A549 (cell line): ENCODE measurements at regions not wholly inside any gene's neighbourhood (a gene's known extent, or its start where the extent isn't known, plus 50 kb on each side); places are given as distances from the start of the nearest gene placed in this dataset.
"Not testable (repeated sequence)": the region's sequence is repeated elsewhere in the genome, so short reads cannot be mapped to it uniquely, and the experiment has no call there.

Source experiments
- ATAC-seq, 2 experiments: fragments of 200-7000 bp in 1 of 2; fragments of >200 bp in 1 of 2; cut with Nextera tagmentation in 1 of 2; cut with Tn5 transposase in 1 of 2; 3 replicates each; pipeline versions ENCODE4 v1.8.0 to v1.9.1; 2018 to 2020; ENCODE audit warnings: mild to moderate bottlenecking in 1 of 2, moderate library complexity in 1 of 2
- CTCF ChIA-PET: fragments of 300-600 bp; sonication (Branson Sonifier 250); formaldehyde crosslinking; extraction: SDS; loops from one replicate; lab custom pipeline; 2021; ENCODE audit warnings: antibody characterized with exemption, inconsistent platforms; lab: Yijun Ruan, JAX
- POLR2A ChIA-PET: fragments of 350-600 bp; formaldehyde crosslinking; extraction: SDS; loops from one replicate; lab custom pipeline; 2021; ENCODE audit warnings: antibody characterized with exemption, inconsistent platforms; lab: Yijun Ruan, JAX
- DNase-seq, 2 experiments: peaks; one replicate each; pipeline versions ENCODE4 v3.0.0 to v3.0.0-alpha.2; 2011 to 2016; ENCODE audit warnings: low read depth in 1 of 2, low spot score in 1 of 2
- FAIRE-seq: peaks from 2 replicates; lab custom pipeline; 2011; peaks lifted over from hg19 to GRCh38; lab: Jason Lieb, UNC
- H3K27ac ChIP-seq, 2 experiments: fragments of >200 bp; sonication (Bioruptor Twin); formaldehyde crosslinking; 3 replicates each; pipeline ENCODE4 v1.5.1; 2016 to 2017
- H3K4me1 ChIP-seq: fragments of >200 bp; sonication (Bioruptor Twin); formaldehyde crosslinking; 3 replicates; pipeline ENCODE4 v1.6.1; 2016
- H3K4me2 ChIP-seq: fragments of >200 bp; sonication (Bioruptor Twin); formaldehyde crosslinking; 3 replicates; pipeline ENCODE4 v1.6.1; 2016
- H3K4me3 ChIP-seq: fragments of >200 bp; sonication (Bioruptor Twin); formaldehyde crosslinking; 3 replicates; pipeline ENCODE4 v1.5.1; 2016
- H3K9me3 ChIP-seq: fragments of >200 bp; sonication (Bioruptor Twin); formaldehyde crosslinking; 3 replicates; pipeline ENCODE4 v1.6.1; 2016
- CBX8 ChIP-seq: fragments of 200-600 bp; sonication (generic); IDR thresholded peaks from 2 replicates; pipeline ENCODE4 v1.6.1; 2016
- CEBPB ChIP-seq, 2 experiments: fragments of >200 bp in 1 of 2; sonication (Bioruptor Twin) in 1 of 2; formaldehyde crosslinking in 1 of 2; IDR thresholded peaks; 2 replicates each; pipeline ENCODE4 v1.6.1; 2012 to 2016
- EHMT2 ChIP-seq: fragments of 200-600 bp; sonication (generic); IDR thresholded peaks from 2 replicates; pipeline ENCODE4 v1.6.1; 2016; ENCODE audit warnings: antibody characterized with exemption, low read depth, mild to moderate bottlenecking, moderate library complexity
- EP300 ChIP-seq, 2 experiments: fragments of >200 bp; sonication (Bioruptor Twin); formaldehyde crosslinking; IDR thresholded peaks; 2 replicates in 1 of 2; 3 replicates in 1 of 2; pipeline ENCODE4 v1.6.1; 2016 to 2017
- FOSB ChIP-seq: fragments of 250-450 bp; sonication (Bioruptor Pico); IDR thresholded peaks from 2 replicates; pipeline ENCODE4 v1.5.0; 2020; ENCODE audit warnings: mild to moderate bottlenecking, moderate library complexity
- FOSL2 ChIP-seq, 2 experiments: fragments of 450-650 bp in 1 of 2; fragments of >200 bp in 1 of 2; sonication (Bioruptor Twin) in 1 of 2; formaldehyde crosslinking; IDR thresholded peaks; 2 replicates each; pipeline versions ENCODE4 v1.5.0 to v1.6.1; 2016 to 2020; ENCODE audit warnings: mild to moderate bottlenecking in 1 of 2, moderate library complexity in 1 of 2
- FOXS1 ChIP-seq: fragments of 250-450 bp; sonication (Bioruptor Pico); IDR thresholded peaks from 2 replicates; pipeline ENCODE4 v1.5.0; 2020; ENCODE audit warnings: mild to moderate bottlenecking, moderate library complexity
- GATA3 ChIP-seq: IDR thresholded peaks from 2 replicates; pipeline ENCODE4 v1.6.1; 2012; ENCODE audit warnings: borderline replicate concordance
- HEYL ChIP-seq: fragments of 250-450 bp; sonication (Bioruptor Pico); IDR thresholded peaks from 2 replicates; pipeline ENCODE4 v1.8.0; 2021; ENCODE audit warnings: mild to moderate bottlenecking, moderate library complexity
- JUN ChIP-seq, 2 experiments: fragments of >200 bp; sonication (Bioruptor Twin); formaldehyde crosslinking; IDR thresholded peaks; 2 replicates in 1 of 2; 3 replicates in 1 of 2; pipeline ENCODE4 v1.6.1; 2016 to 2017
- JUNB ChIP-seq: fragments of >200 bp; sonication (Bioruptor Twin); formaldehyde crosslinking; IDR thresholded peaks from 2 replicates; pipeline ENCODE4 v1.6.1; 2016
- MAZ ChIP-seq: fragments of 150-350 bp; IDR thresholded peaks from 2 replicates; pipeline ENCODE4 v1.6.1; 2014; ENCODE audit warnings: antibody characterized with exemption, low read depth, low read length, borderline replicate concordance
- POLR2A ChIP-seq: IDR thresholded peaks from 2 replicates; pipeline ENCODE4 v1.6.1; 2012; ENCODE audit warnings: mild to moderate bottlenecking, low read length
- POLR2AphosphoS2 ChIP-seq: conservative IDR thresholded peaks from 2 replicates; pipeline ENCODE4 v1.6.1; 2012; ENCODE audit warnings: low read length, improper control_type of control experiment, inconsistent platforms
- RAD21 ChIP-seq, 2 experiments: fragments of >200 bp in 1 of 2; sonication (Bioruptor Twin) in 1 of 2; formaldehyde crosslinking in 1 of 2; IDR thresholded peaks in 1 of 2; conservative IDR thresholded peaks in 1 of 2; 2 replicates in 1 of 2; 3 replicates in 1 of 2; pipeline ENCODE4 v1.6.1; 2012 to 2018; ENCODE audit warnings: inconsistent platforms in 1 of 2
- RNF2 ChIP-seq: fragments of 200-600 bp; sonication (generic); IDR thresholded peaks from 2 replicates; pipeline ENCODE4 v1.6.1; 2016; ENCODE audit warnings: low read depth, mild to moderate bottlenecking, antibody characterized with exemption, moderate library complexity, borderline replicate concordance
- SMC3 ChIP-seq: fragments of >200 bp; sonication (Bioruptor Twin); formaldehyde crosslinking; IDR thresholded peaks from 3 replicates; pipeline ENCODE4 v1.6.1; 2018; ENCODE audit warnings: inconsistent platforms
- TFCP2L1 ChIP-seq: fragments of 250-450 bp; sonication (Bioruptor Pico); IDR thresholded peaks from 2 replicates; pipeline ENCODE4 v1.5.0; 2021; ENCODE audit warnings: mild to moderate bottlenecking
- ZSCAN20 ChIP-seq: fragments of 250-450 bp; sonication (Bioruptor Pico); IDR thresholded peaks from 2 replicates; pipeline ENCODE4 v1.8.0; 2022; ENCODE audit warnings: mild to moderate bottlenecking, moderate library complexity
- WGBS: methylation state at CpG from one replicate; pipeline ENCODE4 v1.1.6; 2017; ENCODE audit errors: missing lambda C conversion rate; 5-methylcytosine and 5-hydroxymethylcytosine counted together
- TF ChIP-seq, protein P1 (sequence below): fragments of >200 bp; sonication (Bioruptor Twin); formaldehyde crosslinking; IDR thresholded peaks from 3 replicates; pipeline ENCODE4 v1.6.1; 2016
- TF ChIP-seq, protein P2 (sequence below): IDR thresholded peaks from 2 replicates; pipeline ENCODE4 v1.6.1; 2012

DNA sequence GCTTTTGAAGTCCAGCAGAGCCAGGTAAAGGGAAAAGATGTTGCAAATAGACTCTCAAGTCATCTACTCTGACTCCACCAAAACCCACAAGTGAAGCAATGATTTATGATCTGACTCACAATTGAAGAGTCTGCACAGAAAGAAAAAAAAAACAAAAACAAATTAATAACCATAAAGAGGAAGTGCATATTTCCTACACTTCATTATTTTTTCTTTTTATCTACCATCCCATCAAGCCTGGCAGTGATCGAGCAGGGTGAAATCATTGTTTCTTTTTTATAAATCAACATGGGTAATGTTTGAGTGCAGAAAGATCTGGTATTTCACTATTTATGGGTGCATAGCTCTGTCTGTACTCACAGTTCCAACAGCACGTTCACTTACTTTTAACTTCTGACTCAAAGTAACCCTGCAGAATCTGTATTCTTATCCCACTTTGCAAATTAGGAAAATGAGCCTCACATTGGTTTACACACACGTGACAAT lies 829.0 kb downstream of the TNS3 start:
- Histone ChIP-seq H3K4me2 (peak overlapping the region; percentile 38), H3K9me3 (no peaks in the 10 kb centered on the region), H3K4me1 (peaks cover 41% of the 10 kb centered on the region), H3K4me3 (no peak overlapping the region), H3K27ac (peak overlapping the region; percentile 77 to 79)
- FAIRE-seq (no peak), ATAC-seq (peak; percentile 65 to 74), DNase-seq (peak; percentile 34 to 54)
- TF ChIP-seq EHMT2 (no peak), FOSB (CRISPR knock-in tag) (no peak), POLR2AphosphoS2 (no peak), GATA3 (peak; percentile 95), HEYL (CRISPR knock-in tag) (no peak), JUNB (peak; percentile 94), ZSCAN20 (CRISPR knock-in tag) (no peak), TFCP2L1 (no peak), JUN (IDR thresholded peaks at IDR 0.05) (peak in 1 of 2 experiments; percentile 45; a peak in 1 of 5 replicates), POLR2A (no peak), EP300 (IDR thresholded peaks at IDR 0.05) (peak; percentile 70 to 78; a peak in 4 of 5 replicates), FOXS1 (CRISPR knock-in tag) (no peak), FOSL2 (IDR thresholded peaks at IDR 0.05) (peak; percentile 83), FOSL2 (CRISPR knock-in tag; IDR thresholded peaks at IDR 0.05) (0 out of 2 replicates have a peak, but pooled peaks have one; percentile 36), SMC3 (0 out of 3 replicates have a peak, but pooled peaks have one; percentile 19), CEBPB (IDR thresholded peaks at IDR 0.05) (peak; percentile 56 to 72; a peak in 3 of 4 replicates), CBX8 (no peak), RAD21 (conservative IDR thresholded peaks at IDR 0.05 in 1 of 2, IDR thresholded peaks at IDR 0.05 in 1 of 2) (peak; percentile 2 to 44; a peak in 2 of 5 replicates), MAZ (no peak), RNF2 (no peak)
- TF ChIP-seq, protein P1, sequence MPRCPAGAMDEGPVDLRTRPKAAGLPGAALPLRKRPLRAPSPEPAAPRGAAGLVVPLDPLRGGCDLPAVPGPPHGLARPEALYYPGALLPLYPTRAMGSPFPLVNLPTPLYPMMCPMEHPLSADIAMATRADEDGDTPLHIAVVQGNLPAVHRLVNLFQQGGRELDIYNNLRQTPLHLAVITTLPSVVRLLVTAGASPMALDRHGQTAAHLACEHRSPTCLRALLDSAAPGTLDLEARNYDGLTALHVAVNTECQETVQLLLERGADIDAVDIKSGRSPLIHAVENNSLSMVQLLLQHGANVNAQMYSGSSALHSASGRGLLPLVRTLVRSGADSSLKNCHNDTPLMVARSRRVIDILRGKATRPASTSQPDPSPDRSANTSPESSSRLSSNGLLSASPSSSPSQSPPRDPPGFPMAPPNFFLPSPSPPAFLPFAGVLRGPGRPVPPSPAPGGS: peak; percentile 63; the same call in 1 of the 3 replicates
- TF ChIP-seq, protein P2, sequence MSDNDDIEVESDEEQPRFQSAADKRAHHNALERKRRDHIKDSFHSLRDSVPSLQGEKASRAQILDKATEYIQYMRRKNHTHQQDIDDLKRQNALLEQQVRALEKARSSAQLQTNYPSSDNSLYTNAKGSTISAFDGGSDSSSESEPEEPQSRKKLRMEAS: no peak
- ChIA-PET POLR2A (interaction anchor here (0.8 kb wide), 1 partner anchor 832 kb away, joined by 3 read pairs; the partner anchor contains the start of gene IGFBP3), CTCF (no interaction called here)
- WGBS: 20% methylated on average over 3 of the region's 3 CpGs

DNA sequence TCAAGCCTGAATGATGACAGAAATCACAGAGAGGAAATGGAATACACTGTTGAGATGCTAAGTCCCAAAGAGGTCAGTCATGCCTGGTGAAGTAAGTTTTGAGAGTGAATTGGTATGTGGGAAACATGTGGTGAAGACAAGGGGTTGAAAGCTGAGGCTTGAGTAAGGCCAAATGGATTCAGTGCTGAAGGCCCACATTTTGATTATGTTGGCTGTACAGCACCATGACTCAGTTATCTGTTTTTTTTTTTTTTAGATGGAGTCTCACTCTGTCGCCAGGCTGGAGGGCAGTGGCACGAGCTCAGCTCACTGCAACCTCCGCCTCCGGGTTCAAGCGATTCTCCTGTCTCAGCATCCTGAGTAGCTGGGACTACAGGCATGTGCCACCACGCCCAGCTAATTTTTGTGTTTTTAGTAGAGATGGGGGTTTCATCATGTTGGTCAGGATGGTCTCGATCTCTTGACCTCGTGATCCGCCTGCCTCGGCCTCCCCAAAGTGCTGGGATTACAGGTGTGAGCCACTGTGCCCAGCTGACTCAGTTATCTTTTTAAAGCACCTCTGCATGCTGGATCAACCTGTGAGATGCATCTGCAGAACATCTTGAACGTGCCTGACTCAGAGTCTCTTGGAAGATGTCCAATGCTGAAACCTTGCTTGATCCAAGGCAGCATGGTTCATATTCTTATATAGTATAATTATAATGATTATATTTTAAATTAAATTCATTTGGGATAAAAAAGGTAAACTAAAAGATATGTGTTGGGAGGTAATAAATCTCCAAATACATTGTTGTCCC lies 829.8 kb downstream of the TNS3 start:
- DNase-seq, ATAC-seq, FAIRE-seq: not testable (repeated sequence)

DNA sequence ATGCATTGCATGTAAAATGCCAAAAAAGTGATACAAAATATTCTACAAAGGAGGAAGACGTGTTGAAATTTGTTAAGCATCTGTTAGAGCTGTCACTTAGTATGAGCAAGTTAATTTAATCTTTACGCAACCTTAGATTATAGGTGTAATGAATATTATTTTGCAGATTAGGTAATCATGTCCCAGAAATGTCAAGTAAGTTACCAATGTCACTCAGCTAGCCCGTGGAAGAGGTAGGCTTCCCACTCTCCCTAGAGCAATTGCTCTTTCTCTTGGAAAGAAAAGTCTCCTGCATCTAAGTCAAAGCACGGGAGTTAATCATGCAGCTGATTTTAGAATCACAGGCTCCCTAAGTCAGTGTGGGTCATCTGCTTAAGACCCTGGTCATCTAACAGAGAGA lies 830.4 kb upstream of the IGFBP3 start:
- CTCF ChIA-PET: no interaction called here
- Histone ChIP-seq H3K4me1 (peaks cover 41% of the 10 kb centered on the region), H3K4me3 (no peak overlapping the region), H3K9me3 (no peaks in the 10 kb centered on the region), H3K27ac (peak overlapping the region; percentile 77 to 79)
- FAIRE-seq: no peak
- no peak for DNase-seq
- POLR2A ChIA-PET: no interaction called here
- WGBS: 71% methylated on average over 4 of the region's 4 CpGs
- no peak for ATAC-seq
- no peak for TF ChIP-seq EP300 (IDR thresholded peaks at IDR 0.05)
- TF ChIP-seq, all 56 proteins: peak for 0
- H3K4me2 ChIP-seq: no peak overlapping the region

More for the DNA sequence above, 829.8 kb downstream of the TNS3 start:
- Histone ChIP-seq H3K4me1 (peaks cover 41% of the 10 kb centered on the region), H3K4me2 (peak overlapping the region; percentile 38), H3K27ac (peak overlapping the region; percentile 77 to 79)
- H3K4me3 ChIP-seq, CTCF ChIA-PET, H3K9me3 ChIP-seq, POLR2A ChIA-PET: not testable (repeated sequence)
- 83% methylated on average over 11 of the region's 11 CpGs for WGBS
